ENCODE measurements at regions not wholly inside any gene's neighbourhood (a gene's known extent, or its start where the extent isn't known, plus 50 kb on each side); places are given as distances from the start of the nearest gene placed in this dataset.

- intact Hi-C loops (cut with DNase I; ENCODE audit: low total_unique reads), result no loop called here
- no peaks in the 10 kb centered on the region for H3K36me3 ChIP-seq
- H3K9me3 ChIP-seq, result peaks cover 0 to 7% (median 6%) of the 10 kb centered on the region in 8 donors
- WGBS, 5 donors, result 96 to 100% (median 100%) methylated on average over 1 of the region's 1 CpG
- no peak overlapping the region for H3K4me3 ChIP-seq
- peak overlapping the region in 1 of 8 donors; percentile 40 for H3K27ac ChIP-seq
- TF ChIP-seq POLR2A (IDR thresholded peaks at IDR 0.05) (no peak), POLR2AphosphoS5 (IDR thresholded peaks at IDR 0.05) (no peak), CTCF (IDR thresholded peaks at IDR 0.05 in 8 of 11, conservative IDR thresholded peaks at IDR 0.05 in 3 of 11) (no peak)
- peaks cover 0 to 17% (median 0%) of the 10 kb centered on the region in 6 donors for H3K4me1 ChIP-seq
- DNase-seq, result no peak
- H3K27me3 ChIP-seq (replicated peaks in 1 of 7), result no peaks in the 10 kb centered on the region
Observed at GRCh38 chr3:188083011-188083410, 70.9 kb upstream of the LPP start.

- Histone ChIP-seq H3K27me3 (replicated peaks in 1 of 7) (no peaks in the 10 kb centered on the region), H3K4me3 (no peak overlapping the region), H3K27ac (no peak overlapping the region), H3K36me3 (no peaks in the 10 kb centered on the region), H3K9me3 (peaks cover 0 to 5% (median 4%) of the 10 kb centered on the region in 8 donors), H3K4me1 (peaks cover 0 to 17% (median 0%) of the 10 kb centered on the region in 6 donors)
- 76 to 84% (median 76%) methylated on average over 6 to 8 of the region's 8 CpGs for WGBS, 5 donors
- intact Hi-C loops (cut with DNase I; ENCODE audit: low total_unique reads), result no loop called here
- TF ChIP-seq POLR2AphosphoS5 (IDR thresholded peaks at IDR 0.05) (no peak), CTCF (IDR thresholded peaks at IDR 0.05 in 8 of 11, conservative IDR thresholded peaks at IDR 0.05 in 3 of 11) (no peak), POLR2A (IDR thresholded peaks at IDR 0.05) (no peak)
- no peak for DNase-seq
Observed at GRCh38 chr3:188084752-188085583, 69.0 kb upstream of the LPP start.

GRCh38 chr3:188085584-188086560, 68.1 kb upstream of the LPP start:
- intact Hi-C loops (cut with DNase I; ENCODE audit: low total_unique reads), result no loop called here

More at GRCh38 chr3:188085584-188086560, 68.1 kb upstream of the LPP start:
- WGBS, 5 donors, result 59 to 73% (median 61%) methylated on average over 10 of the region's 10 CpGs
- no peak for DNase-seq
- TF ChIP-seq CTCF (IDR thresholded peaks at IDR 0.05 in 8 of 11, conservative IDR thresholded peaks at IDR 0.05 in 3 of 11) (no peak), POLR2AphosphoS5 (IDR thresholded peaks at IDR 0.05) (no peak), POLR2A (IDR thresholded peaks at IDR 0.05) (no peak)
- H3K36me3 ChIP-seq, result no peaks in the 10 kb centered on the region
- peaks cover 0 to 17% (median 0%) of the 10 kb centered on the region in 6 donors for H3K4me1 ChIP-seq
- no peaks in the 10 kb centered on the region for H3K9me3 ChIP-seq
- H3K27ac ChIP-seq, result no peak overlapping the region
- H3K27me3 ChIP-seq (replicated peaks in 1 of 7), result no peaks in the 10 kb centered on the region
- no peak overlapping the region for H3K4me3 ChIP-seq

All from spleen (tissue), 11 donors.